HepG2 (cell line): ENCODE measurements at regions not wholly inside any gene's neighbourhood (a gene's known extent, or its start where the extent isn't known, plus 50 kb on each side); places are given as distances from the start of the nearest gene placed in this dataset.

Source experiments
- ATAC-seq: fragments of 200-7000 bp; cut with Tn5 transposase; 3 replicates; pipeline ENCODE4 v1.9.1; 2020; ENCODE audit warnings: mild to moderate bottlenecking, moderate library complexity
- BruUV-seq: library from RNA; stranded (reverse); fragments of 400-500 nt; replicated peaks from 2 replicates; lab custom pipeline; 2021; lab: Mats Ljungman, UMichigan
- CTCF ChIA-PET: fragments of 300-600 bp; formaldehyde crosslinking; extraction: SDS; loops from one replicate; lab custom pipeline; 2021; ENCODE audit warnings: low total read pairs, inconsistent platforms, low intra/inter-chr PET ratio; lab: Yijun Ruan, JAX
- POLR2A ChIA-PET: fragments of 350-600 bp; sonication (Branson Sonifier 250); formaldehyde crosslinking; loops from one replicate; lab custom pipeline; 2020; ENCODE audit warnings: antibody characterized with exemption, inconsistent platforms; lab: Yijun Ruan, JAX
- DNase-seq: peaks from one replicate; pipeline ENCODE4 v3.0.0-alpha.2; 2015; ENCODE audit warnings: low spot score
- FAIRE-seq: peaks from 3 replicates; lab custom pipeline; 2011; peaks lifted over from hg19 to GRCh38; lab: Jason Lieb, UNC
- H2AFZ ChIP-seq: one replicate; pipeline ENCODE4 v1.6.1; 2011; ENCODE audit warnings: low read length, inconsistent platforms
- H3K27ac ChIP-seq: fragments of 300-600 bp; 3 replicates; pipeline ENCODE4 v1.8.0; 2011; ENCODE audit warnings: mixed run types, mild to moderate bottlenecking, mixed read lengths, low read length, inconsistent platforms; ENCODE audit not compliant: insufficient read depth; ENCODE audit errors: extremely low read length
- H3K27me3 ChIP-seq, 2 experiments: fragments of 200-600 bp in 1 of 2; 2 replicates in 1 of 2; 3 replicates in 1 of 2; pipeline versions ENCODE4 v1.6.0 to v1.8.0; 2011; ENCODE audit warnings: low read length in 2 of 2, mild to moderate bottlenecking in 2 of 2, moderate library complexity in 2 of 2, inconsistent platforms in 1 of 2; ENCODE audit not compliant: insufficient read depth in 2 of 2, control insufficient read depth in 1 of 2
- H3K36me3 ChIP-seq, 2 experiments: fragments of 200-600 bp in 1 of 2; replicated peaks in 1 of 2; 2 replicates in 1 of 2; 3 replicates in 1 of 2; pipeline versions ENCODE4 v1.5.1 to v1.8.0; 2011; ENCODE audit warnings: low read length in 2 of 2, inconsistent platforms in 1 of 2; ENCODE audit not compliant: insufficient read depth in 2 of 2, control insufficient read depth in 1 of 2
- H3K4me1 ChIP-seq: 2 replicates; pipeline ENCODE4 v1.5.1; 2012; ENCODE audit warnings: low read length, inconsistent platforms; ENCODE audit not compliant: insufficient read depth
- H3K4me2 ChIP-seq: 2 replicates; pipeline ENCODE4 v1.6.0; 2011; ENCODE audit warnings: low read depth, low read length, inconsistent platforms
- H3K4me3 ChIP-seq, 3 experiments: fragments of 200-600 bp in 1 of 3; sonication (generic), shearing (Covaris generic) in 1 of 3; replicated peaks in 1 of 3; 2 replicates each; pipeline ENCODE4 v1.5.1; 2011 to 2016; ENCODE audit warnings: low read length in 3 of 3, inconsistent platforms in 2 of 3, low read depth in 2 of 3, mild to moderate bottlenecking in 2 of 3, control low read depth in 1 of 3, mixed read lengths in 1 of 3; ENCODE audit not compliant: insufficient read depth in 1 of 3
- H3K79me2 ChIP-seq: one replicate; pipeline ENCODE4 v1.6.1; 2011; ENCODE audit warnings: low read length, inconsistent platforms; ENCODE audit not compliant: insufficient read depth
- H3K9ac ChIP-seq: 2 replicates; pipeline ENCODE4 v1.6.0; 2011; ENCODE audit warnings: mild to moderate bottlenecking, low read depth, low read length, inconsistent platforms; ENCODE audit not compliant: insufficient read depth
- H3K9me3 ChIP-seq: 2 replicates; pipeline ENCODE4 v1.5.1; 2012; ENCODE audit warnings: mild to moderate bottlenecking, low read length
- H4K20me1 ChIP-seq: 2 replicates; pipeline ENCODE4 v1.6.0; 2011; ENCODE audit warnings: inconsistent platforms, mild to moderate bottlenecking, low read length, moderate library complexity; ENCODE audit not compliant: insufficient read depth
- ATF7 ChIP-seq, 2 experiments: fragments of 450-650 bp in 1 of 2; sonication (generic) in 1 of 2; formaldehyde crosslinking in 1 of 2; IDR thresholded peaks; 2 replicates each; pipeline versions ENCODE4 v1.4.0 to v1.6.1; 2016 to 2020; ENCODE audit warnings: antibody characterized with exemption in 1 of 2, mild to moderate bottlenecking in 1 of 2, missing genetic modification reagents in 1 of 2
- DR1 ChIP-seq: sonication (generic); formaldehyde crosslinking; IDR thresholded peaks from 2 replicates; pipeline ENCODE4 v1.8.0; 2021; ENCODE audit warnings: mild to moderate bottlenecking, missing genetic modification reagents, inconsistent platforms
- MAFK ChIP-seq, 2 experiments: IDR thresholded peaks in 1 of 2; conservative IDR thresholded peaks in 1 of 2; 2 replicates each; pipeline ENCODE4 v1.6.1; 2011; ENCODE audit warnings: improper control_type of control experiment in 2 of 2, low read length in 2 of 2
- MED8 ChIP-seq: sonication (generic); formaldehyde crosslinking; IDR thresholded peaks from 2 replicates; pipeline ENCODE4 v1.8.1; 2023; ENCODE audit warnings: mild to moderate bottlenecking, missing genetic modification reagents; ENCODE audit not compliant: insufficient replicate concordance
- NCOA1 ChIP-seq: sonication (generic); formaldehyde crosslinking; IDR thresholded peaks from 2 replicates; pipeline ENCODE4 v1.9.0; 2021; ENCODE audit warnings: missing genetic modification reagents
- RAD21 ChIP-seq: fragments of 450-650 bp; formaldehyde crosslinking; IDR thresholded peaks from 2 replicates; pipeline ENCODE4 v1.5.0; 2020; ENCODE audit warnings: mild to moderate bottlenecking
- TAF15 ChIP-seq: fragments of 200-400 bp; formaldehyde crosslinking; IDR thresholded peaks from one replicate; pipeline ENCODE4 v1.6.1; 2018; ENCODE audit warnings: mild to moderate bottlenecking, low read depth, low read length; ENCODE audit not compliant: poor library complexity, severe bottlenecking
- ZNF160 ChIP-seq: sonication (generic); formaldehyde crosslinking; IDR thresholded peaks from 2 replicates; pipeline ENCODE4 v1.8.0; 2022; ENCODE audit warnings: mild to moderate bottlenecking, inconsistent platforms, missing genetic modification reagents
- ZNF562 ChIP-seq: sonication (generic); formaldehyde crosslinking; IDR thresholded peaks from 2 replicates; pipeline ENCODE4 v1.8.0; 2022; ENCODE audit warnings: missing genetic modification reagents, borderline replicate concordance
- WGBS: methylation state at CpG from one replicate; pipeline ENCODE4 v1.1.6; 2017; ENCODE audit warnings: low lambda C conversion rate; 5-methylcytosine and 5-hydroxymethylcytosine counted together
- in situ Hi-C: cut with HindIII; loops from 2 replicates; pipeline ENCODE4 v1.10.0; 2017; ENCODE audit warnings: low pct_unique_long_range_greater_than_20kb; ENCODE audit not compliant: extremely low pct_ligation_motif_present
- intact Hi-C: fragments of 100-400 bp; cut with micrococcal nuclease; formaldehyde crosslinking; loops from one replicate; pipeline ENCODE4 v1.10.0; 2022; ENCODE audit not compliant: unreplicated experiment
- TF ChIP-seq, protein P1 (sequence below): IDR thresholded peaks from 2 replicates; pipeline ENCODE4 v1.4.0; 2020; ENCODE audit warnings: mild to moderate bottlenecking, missing genetic modification reagents

DNA sequence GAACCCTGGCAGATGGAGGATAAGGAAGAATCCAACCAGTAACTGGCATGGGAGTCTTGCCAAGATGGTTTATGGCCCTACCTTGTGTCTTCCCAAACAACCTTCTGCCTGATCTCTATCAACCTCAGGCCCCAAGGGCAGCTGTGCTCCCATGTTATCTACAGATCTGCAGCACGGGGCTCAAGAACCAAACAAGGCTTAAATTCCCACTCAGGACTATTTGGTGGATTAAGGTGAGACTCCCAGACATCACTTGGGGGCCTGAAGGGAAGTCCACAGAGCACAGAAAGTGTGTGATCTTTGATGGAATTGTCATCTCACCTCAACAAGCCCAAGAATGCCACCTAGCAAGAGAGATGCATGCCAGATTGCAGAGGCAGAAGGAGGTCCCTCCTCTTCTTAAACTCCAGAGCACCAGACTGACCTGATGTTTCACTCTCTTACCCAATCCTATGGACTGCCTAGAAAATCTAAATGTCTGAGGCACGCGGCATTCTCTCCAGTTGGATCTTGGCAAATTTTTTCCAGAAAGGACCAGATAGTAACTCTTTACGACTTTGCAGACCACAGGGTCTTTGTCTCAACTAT, 759.5 kb upstream of the TBX3 start:
- ChIA-PET POLR2A (interaction anchor here (1.1 kb wide), 1 partner anchor 11 kb away, joined by 3 read pairs; no protein-coding TSS in a partner anchor), CTCF (no interaction called here)
- BruUV-seq, result no TSS peak
- Histone ChIP-seq H3K36me3 (no peaks in the 10 kb centered on the region), H2AFZ (no peak overlapping the region), H3K27me3 (no peaks in the 10 kb centered on the region), H3K9me3 (no peaks in the 10 kb centered on the region), H4K20me1 (no peaks in the 10 kb centered on the region), H3K4me2 (no peak overlapping the region), H3K9ac (no peak overlapping the region), H3K4me1 (peaks cover 33% of the 10 kb centered on the region), H3K4me3 (no peak overlapping the region), H3K79me2 (no peaks in the 10 kb centered on the region), H3K27ac (no peak overlapping the region)
- in situ Hi-C loops (no loop called here), intact Hi-C loops (no loop called here)
- no peak for ATAC-seq
- 98% methylated on average over 4 of the region's 4 CpGs for WGBS
- FAIRE-seq, result no peak
- DNase-seq, result no peak
- no peak for TF ChIP-seq MED8 (CRISPR knock-in tag)
- no peak for TF ChIP-seq NCOA1 (CRISPR knock-in tag)
- no peak for TF ChIP-seq RAD21 (CRISPR knock-in tag)
- no peak for TF ChIP-seq ATF7 (IDR thresholded peaks at IDR 0.05)
- no peak for TF ChIP-seq ATF7 (CRISPR knock-in tag; IDR thresholded peaks at IDR 0.05)
- TF ChIP-seq, protein P1, sequence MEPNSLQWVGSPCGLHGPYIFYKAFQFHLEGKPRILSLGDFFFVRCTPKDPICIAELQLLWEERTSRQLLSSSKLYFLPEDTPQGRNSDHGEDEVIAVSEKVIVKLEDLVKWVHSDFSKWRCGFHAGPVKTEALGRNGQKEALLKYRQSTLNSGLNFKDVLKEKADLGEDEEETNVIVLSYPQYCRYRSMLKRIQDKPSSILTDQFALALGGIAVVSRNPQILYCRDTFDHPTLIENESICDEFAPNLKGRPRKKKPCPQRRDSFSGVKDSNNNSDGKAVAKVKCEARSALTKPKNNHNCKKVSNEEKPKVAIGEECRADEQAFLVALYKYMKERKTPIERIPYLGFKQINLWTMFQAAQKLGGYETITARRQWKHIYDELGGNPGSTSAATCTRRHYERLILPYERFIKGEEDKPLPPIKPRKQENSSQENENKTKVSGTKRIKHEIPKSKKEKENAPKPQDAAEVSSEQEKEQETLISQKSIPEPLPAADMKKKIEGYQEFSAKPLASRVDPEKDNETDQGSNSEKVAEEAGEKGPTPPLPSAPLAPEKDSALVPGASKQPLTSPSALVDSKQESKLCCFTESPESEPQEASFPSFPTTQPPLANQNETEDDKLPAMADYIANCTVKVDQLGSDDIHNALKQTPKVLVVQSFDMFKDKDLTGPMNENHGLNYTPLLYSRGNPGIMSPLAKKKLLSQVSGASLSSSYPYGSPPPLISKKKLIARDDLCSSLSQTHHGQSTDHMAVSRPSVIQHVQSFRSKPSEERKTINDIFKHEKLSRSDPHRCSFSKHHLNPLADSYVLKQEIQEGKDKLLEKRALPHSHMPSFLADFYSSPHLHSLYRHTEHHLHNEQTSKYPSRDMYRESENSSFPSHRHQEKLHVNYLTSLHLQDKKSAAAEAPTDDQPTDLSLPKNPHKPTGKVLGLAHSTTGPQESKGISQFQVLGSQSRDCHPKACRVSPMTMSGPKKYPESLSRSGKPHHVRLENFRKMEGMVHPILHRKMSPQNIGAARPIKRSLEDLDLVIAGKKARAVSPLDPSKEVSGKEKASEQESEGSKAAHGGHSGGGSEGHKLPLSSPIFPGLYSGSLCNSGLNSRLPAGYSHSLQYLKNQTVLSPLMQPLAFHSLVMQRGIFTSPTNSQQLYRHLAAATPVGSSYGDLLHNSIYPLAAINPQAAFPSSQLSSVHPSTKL, result no peak
- no peak for TF ChIP-seq MAFK (conservative IDR thresholded peaks at IDR 0.05 in 1 of 2, IDR thresholded peaks at IDR 0.05 in 1 of 2; ENCODE audit: low read length in 2 of 2)
- TF ChIP-seq TAF15, result no peak
- TF ChIP-seq ZNF562 (CRISPR knock-in tag), result no peak
- TF ChIP-seq DR1 (CRISPR knock-in tag), result no peak
- TF ChIP-seq ZNF160 (CRISPR knock-in tag), result no peak
